RWPE1 (cell line): ENCODE measurements at regions not wholly inside any gene's neighbourhood (a gene's known extent, or its start where the extent isn't known, plus 50 kb on each side); places are given as distances from the start of the nearest gene placed in this dataset.
"Not testable (repeated sequence)": the region's sequence is repeated elsewhere in the genome, so short reads cannot be mapped to it uniquely, and the experiment has no call there.

ENCODE experiments used
- CTCF ChIA-PET: fragments of 350-600 bp; sonication (Branson Sonifier 250); formaldehyde crosslinking; extraction: SDS; loops from one replicate; lab custom pipeline; 2021; lab: Yijun Ruan, JAX
- POLR2A ChIA-PET: fragments of 400-600 bp; formaldehyde crosslinking; extraction: SDS; loops from one replicate; lab custom pipeline; 2020; ENCODE audit warnings: antibody characterized with exemption; ENCODE audit not compliant: low non-redundant PET; lab: Yijun Ruan, JAX
- DNase-seq: peaks from one replicate; pipeline ENCODE4 v3.0.0; 2012; ENCODE audit warnings: low spot score
- H3K27ac ChIP-seq: fragments of 450-650 bp; 2 replicates; pipeline ENCODE4 v1.5.1; 2017
- TF ChIP-seq, protein P1 (sequence below): fragments of 450-650 bp; conservative IDR thresholded peaks from 2 replicates; pipeline ENCODE4 v1.5.1; 2017; ENCODE audit warnings: low read depth, mild to moderate bottlenecking

DNA sequence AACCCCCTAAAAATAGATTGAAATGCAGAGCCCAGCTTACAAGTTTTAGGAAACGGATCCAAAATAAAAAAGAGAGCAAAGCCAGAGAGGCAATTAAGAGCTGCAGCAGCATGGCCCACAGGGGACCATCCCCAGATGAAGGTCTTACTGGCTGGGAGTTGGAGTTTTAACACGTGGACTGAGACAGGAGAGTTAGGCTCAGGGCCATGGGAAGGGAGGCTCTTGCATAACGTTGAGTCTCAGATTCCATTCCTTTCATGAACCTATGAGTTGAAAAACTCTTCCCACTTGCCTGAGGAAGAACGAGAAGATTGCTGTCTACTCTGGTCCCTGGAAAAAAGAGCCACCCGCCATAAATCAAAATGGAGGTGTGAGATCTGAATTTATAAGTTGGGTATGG lies 101.8 kb upstream of the NDUFV2 start:
- TF ChIP-seq, protein P1, sequence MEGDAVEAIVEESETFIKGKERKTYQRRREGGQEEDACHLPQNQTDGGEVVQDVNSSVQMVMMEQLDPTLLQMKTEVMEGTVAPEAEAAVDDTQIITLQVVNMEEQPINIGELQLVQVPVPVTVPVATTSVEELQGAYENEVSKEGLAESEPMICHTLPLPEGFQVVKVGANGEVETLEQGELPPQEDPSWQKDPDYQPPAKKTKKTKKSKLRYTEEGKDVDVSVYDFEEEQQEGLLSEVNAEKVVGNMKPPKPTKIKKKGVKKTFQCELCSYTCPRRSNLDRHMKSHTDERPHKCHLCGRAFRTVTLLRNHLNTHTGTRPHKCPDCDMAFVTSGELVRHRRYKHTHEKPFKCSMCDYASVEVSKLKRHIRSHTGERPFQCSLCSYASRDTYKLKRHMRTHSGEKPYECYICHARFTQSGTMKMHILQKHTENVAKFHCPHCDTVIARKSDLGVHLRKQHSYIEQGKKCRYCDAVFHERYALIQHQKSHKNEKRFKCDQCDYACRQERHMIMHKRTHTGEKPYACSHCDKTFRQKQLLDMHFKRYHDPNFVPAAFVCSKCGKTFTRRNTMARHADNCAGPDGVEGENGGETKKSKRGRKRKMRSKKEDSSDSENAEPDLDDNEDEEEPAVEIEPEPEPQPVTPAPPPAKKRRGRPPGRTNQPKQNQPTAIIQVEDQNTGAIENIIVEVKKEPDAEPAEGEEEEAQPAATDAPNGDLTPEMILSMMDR, result no peak
- no peak overlapping the region for H3K27ac ChIP-seq
- ChIA-PET POLR2A (no interaction called here), CTCF (interaction anchor here (0.7 kb wide), 1 partner anchor 281 kb away, joined by 4 read pairs; no protein-coding TSS in a partner anchor)
- no peak for DNase-seq

DNA sequence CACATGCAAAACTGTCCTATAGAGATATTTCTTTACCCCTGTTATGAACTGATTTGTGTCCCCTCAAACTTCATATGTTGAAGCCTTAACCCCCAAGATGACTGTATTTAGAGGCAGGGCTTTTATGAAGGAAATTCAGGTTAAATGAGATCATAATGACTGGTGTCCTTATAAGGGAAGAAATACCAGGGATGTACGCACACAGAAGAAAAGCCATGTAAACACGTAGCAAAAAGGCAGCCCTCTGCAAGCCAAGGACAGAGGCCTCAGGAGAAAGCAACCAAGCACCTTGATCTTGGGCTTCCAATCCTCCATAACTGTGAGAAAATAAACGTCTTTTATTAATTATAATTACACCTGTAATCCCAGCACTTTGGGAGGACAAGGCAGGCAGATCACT lies 101.3 kb upstream of the NDUFV2 start:
- no peak for DNase-seq
- ChIA-PET CTCF (no interaction called here), POLR2A (no interaction called here)
- H3K27ac ChIP-seq, result no peak overlapping the region
- TF ChIP-seq, protein P1, result no peak

DNA sequence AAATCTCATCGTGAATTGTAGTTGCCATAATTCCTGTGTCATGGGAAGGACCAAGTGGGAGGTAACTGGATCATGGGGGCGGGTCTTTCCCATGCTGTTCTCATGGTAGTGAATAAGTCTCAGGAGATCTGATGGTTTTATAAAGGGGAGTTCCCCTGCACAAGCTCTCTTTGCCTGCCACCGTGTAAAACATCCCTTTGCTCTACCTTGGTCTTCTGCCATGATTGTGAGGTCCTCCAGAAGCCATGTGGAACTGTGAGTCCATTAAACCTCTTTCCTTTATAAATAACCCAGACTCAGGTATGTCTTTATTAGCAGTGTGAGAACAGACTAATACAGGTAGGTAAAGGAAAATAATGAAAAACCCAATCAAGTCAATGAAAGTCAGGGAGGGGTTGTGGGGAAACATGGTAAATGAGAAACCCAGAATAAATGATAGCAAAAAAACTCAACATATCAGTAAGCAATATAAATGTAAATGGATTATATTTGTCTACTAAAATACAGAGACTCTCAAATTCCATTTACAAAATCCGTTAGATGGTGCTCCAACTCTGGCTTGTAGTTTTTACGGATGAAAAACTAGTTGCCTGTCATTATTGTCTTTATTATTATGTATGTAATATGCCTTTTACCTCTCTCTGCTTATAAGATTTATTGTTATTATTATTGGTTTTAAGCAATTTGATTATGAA lies 98.9 kb upstream of the NDUFV2 start:
- POLR2A ChIA-PET, result no interaction called here
- no peak for DNase-seq
- CTCF ChIA-PET, result no interaction called here
- TF ChIP-seq, protein P1, result no peak
- H3K27ac ChIP-seq, result no peak overlapping the region

DNA sequence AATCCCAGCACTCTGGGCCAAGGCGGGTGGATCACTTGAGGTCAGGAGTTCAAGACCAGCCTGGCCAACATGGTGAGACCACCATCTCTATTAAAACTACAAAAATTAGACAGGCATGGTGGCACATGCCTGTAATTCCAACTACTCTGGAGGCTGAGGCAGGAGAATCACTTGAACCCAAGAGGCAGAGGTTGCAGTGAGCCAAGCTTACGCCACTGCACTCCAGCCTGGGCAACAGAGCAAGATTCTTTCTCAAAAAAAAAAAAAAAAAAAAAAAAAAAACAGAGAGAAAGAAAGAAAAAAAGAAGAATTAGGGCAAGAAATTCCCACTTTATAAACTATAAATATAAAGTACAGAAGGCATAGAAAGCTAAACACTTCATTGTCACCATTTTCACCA lies 98.2 kb upstream of the NDUFV2 start:
- POLR2A ChIA-PET, H3K27ac ChIP-seq, CTCF ChIA-PET, DNase-seq: not testable (repeated sequence)

DNA sequence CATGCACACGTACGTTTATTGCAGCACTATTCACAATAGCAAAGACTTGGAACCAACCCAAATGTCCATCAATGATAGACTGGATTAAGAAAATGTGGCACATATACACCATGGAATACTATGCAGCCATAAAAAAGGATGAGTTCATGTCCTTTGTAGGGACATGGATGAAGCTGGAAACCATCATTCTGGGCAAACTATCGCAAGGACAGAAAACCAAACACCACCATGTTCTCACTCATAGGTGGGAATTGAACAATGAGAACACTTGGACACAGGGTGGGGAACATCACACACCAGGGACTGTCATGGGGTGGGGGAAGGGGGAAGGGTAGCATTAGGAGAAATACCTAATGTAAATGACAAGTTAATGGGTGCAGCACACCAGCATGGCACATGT lies 94.8 kb upstream of the NDUFV2 start:
- DNase-seq, H3K27ac ChIP-seq, POLR2A ChIA-PET, CTCF ChIA-PET: not testable (repeated sequence)

DNA sequence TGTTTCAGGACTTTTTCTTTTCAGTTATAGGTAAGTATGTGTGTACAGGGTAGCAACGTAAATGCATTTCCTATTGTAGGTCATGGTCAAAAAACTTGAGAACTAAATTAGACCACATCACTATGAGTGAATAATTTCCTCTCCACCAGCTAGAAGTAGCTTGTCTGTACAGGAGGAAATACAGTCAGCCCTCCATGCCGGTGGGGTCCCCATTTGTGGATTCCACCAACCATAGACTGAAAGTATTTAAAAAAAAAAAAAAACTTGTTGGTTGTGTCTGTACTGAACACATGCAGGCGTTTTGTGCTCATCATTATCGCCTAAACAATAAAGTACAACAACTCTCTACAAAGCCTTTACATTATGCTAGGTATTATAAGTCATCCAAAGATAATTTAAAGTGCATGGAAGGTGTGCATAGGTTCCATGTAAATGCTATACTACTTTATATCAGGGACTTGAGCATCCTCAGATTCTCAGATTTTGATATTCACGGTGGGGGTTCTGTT lies 94.2 kb upstream of the NDUFV2 start:
- H3K27ac ChIP-seq, result no peak overlapping the region
- POLR2A ChIA-PET, result no interaction called here
- CTCF ChIA-PET, result no interaction called here
- no peak for DNase-seq
- TF ChIP-seq, protein P1, result no peak

DNA sequence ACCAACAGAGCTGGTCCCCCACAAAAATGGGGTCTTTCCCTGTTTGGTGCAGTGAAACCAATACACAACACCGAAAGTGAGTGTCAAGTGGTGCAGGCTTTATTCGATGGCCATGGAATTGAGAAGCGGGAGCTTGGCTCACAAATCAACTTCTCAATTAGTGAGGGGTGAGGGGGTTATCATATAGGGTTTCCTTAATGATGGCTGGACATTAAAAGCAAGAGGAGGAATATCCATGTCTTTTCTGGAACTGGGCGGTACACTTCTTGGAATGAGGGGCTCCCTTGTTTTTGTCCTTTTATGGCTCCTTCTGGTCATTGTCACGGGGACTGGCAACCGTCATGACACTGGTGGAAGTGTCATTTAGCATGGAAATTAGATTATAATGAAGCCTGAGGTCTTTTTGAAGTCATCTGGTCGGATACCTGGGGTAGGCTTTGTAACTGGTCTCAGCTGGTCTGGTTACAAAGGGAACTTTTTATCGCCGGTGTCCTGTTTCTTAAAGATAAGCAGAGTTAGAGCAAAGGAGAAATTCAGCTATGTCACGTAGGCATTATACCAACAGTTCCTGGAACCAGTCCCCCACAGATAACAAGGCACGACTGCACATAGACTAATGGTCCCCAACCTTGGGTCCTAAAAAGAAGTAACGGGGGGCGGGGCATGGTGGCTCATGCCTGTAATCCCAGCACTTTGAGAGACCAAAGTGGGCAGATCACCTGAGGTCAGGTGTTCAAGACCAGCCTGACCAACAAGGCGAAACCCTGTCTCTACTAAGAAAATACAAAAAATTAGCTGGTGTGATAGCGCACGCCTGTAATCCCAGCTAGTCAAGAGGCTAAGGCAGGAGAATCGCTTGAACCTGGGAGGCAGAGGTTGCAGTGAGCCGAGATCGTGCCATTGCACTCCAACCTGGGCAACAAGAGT lies 93.5 kb upstream of the NDUFV2 start:
- no peak overlapping the region for H3K27ac ChIP-seq
- ChIA-PET CTCF (interaction anchor here (0.6 kb wide), 2 partner anchors 26 to 64 kb away, joined by 5 to 8 read pairs; no protein-coding TSS in a partner anchor), POLR2A (no interaction called here)
- TF ChIP-seq, protein P1, result no peak
- no peak for DNase-seq
